ENCODE measurements at regions not wholly inside any gene's neighbourhood (a gene's known extent, or its start where the extent isn't known, plus 50 kb on each side); places are given as distances from the start of the nearest gene placed in this dataset.

DNA sequence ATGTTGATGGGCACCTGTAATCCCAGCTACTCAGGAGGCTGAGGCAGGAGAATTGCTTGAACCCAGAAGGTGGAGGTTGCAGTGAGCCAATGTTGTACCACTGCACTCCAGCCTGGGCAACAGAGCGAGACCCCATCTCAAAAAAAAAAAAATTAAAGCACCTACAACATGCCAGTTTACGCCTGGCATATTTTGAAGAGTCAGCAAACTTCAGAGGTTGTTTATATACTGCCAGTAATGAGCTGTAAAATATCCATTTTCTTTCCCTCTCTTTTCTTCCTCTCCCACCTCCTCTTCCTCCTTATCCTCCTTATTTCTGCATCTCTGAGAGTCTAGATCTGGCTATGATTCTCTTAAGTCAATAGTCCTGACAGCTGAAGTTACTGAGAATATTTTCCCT, 556.5 kb upstream of the LARGE1 start:
- H3K27ac ChIP-seq = no peak overlapping the region
- no peak for DNase-seq

GRCh38 chr22:34481090-34481489, 560.8 kb upstream of the LARGE1 start:
- TF ChIP-seq, protein P1, sequence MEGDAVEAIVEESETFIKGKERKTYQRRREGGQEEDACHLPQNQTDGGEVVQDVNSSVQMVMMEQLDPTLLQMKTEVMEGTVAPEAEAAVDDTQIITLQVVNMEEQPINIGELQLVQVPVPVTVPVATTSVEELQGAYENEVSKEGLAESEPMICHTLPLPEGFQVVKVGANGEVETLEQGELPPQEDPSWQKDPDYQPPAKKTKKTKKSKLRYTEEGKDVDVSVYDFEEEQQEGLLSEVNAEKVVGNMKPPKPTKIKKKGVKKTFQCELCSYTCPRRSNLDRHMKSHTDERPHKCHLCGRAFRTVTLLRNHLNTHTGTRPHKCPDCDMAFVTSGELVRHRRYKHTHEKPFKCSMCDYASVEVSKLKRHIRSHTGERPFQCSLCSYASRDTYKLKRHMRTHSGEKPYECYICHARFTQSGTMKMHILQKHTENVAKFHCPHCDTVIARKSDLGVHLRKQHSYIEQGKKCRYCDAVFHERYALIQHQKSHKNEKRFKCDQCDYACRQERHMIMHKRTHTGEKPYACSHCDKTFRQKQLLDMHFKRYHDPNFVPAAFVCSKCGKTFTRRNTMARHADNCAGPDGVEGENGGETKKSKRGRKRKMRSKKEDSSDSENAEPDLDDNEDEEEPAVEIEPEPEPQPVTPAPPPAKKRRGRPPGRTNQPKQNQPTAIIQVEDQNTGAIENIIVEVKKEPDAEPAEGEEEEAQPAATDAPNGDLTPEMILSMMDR (IDR thresholded peaks at IDR 0.05; ENCODE audit: low read depth, low read length) = no peak

More for the DNA sequence above, 556.5 kb upstream of the LARGE1 start:
- TF ChIP-seq, protein P1 (IDR thresholded peaks at IDR 0.05; ENCODE audit: low read depth, low read length) = no peak
- H3K36me3 ChIP-seq = no peaks in the 10 kb centered on the region
- peaks cover 10% of the 10 kb centered on the region for H3K9me3 ChIP-seq (ENCODE audit: severe bottlenecking)
- H3K27me3 ChIP-seq (ENCODE audit: insufficient read depth, low read depth, severe bottlenecking) = peaks cover 3% of the 10 kb centered on the region
- no peak overlapping the region for H3K4me3 ChIP-seq (ENCODE audit: low read depth, low read length)

GRCh38 chr22:34486381-34486780, 566.1 kb upstream of the LARGE1 start:
- Histone ChIP-seq H3K27me3 (ENCODE audit: insufficient read depth, low read depth, severe bottlenecking) (no peaks in the 10 kb centered on the region), H3K36me3 (no peaks in the 10 kb centered on the region), H3K4me3 (ENCODE audit: low read depth, low read length) (no peak overlapping the region), H3K9me3 (ENCODE audit: severe bottlenecking) (peaks cover under 1% of the 10 kb centered on the region), H3K27ac (no peak overlapping the region)
- no peak for DNase-seq
- TF ChIP-seq, protein P1 (IDR thresholded peaks at IDR 0.05; ENCODE audit: low read depth, low read length) = no peak

More at GRCh38 chr22:34481090-34481489, 560.8 kb upstream of the LARGE1 start:
- Histone ChIP-seq H3K27me3 (ENCODE audit: insufficient read depth, low read depth, severe bottlenecking) (no peaks in the 10 kb centered on the region), H3K9me3 (ENCODE audit: severe bottlenecking) (peaks cover 10% of the 10 kb centered on the region), H3K36me3 (no peaks in the 10 kb centered on the region), H3K4me3 (ENCODE audit: low read depth, low read length) (no peak overlapping the region), H3K27ac (no peak overlapping the region)
- no peak for DNase-seq

GRCh38 chr22:34489861-34490260, 569.6 kb upstream of the LARGE1 start:
- TF ChIP-seq, protein P1 (IDR thresholded peaks at IDR 0.05; ENCODE audit: low read depth, low read length) = no peak

GRCh38 chr22:34490886-34491285, 570.6 kb upstream of the LARGE1 start:
- no peaks in the 10 kb centered on the region for H3K36me3 ChIP-seq
- H3K4me3 ChIP-seq (ENCODE audit: low read depth, low read length) = no peak overlapping the region
- TF ChIP-seq, protein P1 (IDR thresholded peaks at IDR 0.05; ENCODE audit: low read depth, low read length) = no peak
- H3K27ac ChIP-seq = no peak overlapping the region
- DNase-seq = no peak
- no peaks in the 10 kb centered on the region for H3K9me3 ChIP-seq (ENCODE audit: severe bottlenecking)
- H3K27me3 ChIP-seq (ENCODE audit: insufficient read depth, low read depth, severe bottlenecking) = no peaks in the 10 kb centered on the region

More at GRCh38 chr22:34489861-34490260, 569.6 kb upstream of the LARGE1 start:
- no peaks in the 10 kb centered on the region for H3K27me3 ChIP-seq (ENCODE audit: insufficient read depth, low read depth, severe bottlenecking)
- no peak overlapping the region for H3K4me3 ChIP-seq (ENCODE audit: low read depth, low read length)
- DNase-seq = no peak
- H3K27ac ChIP-seq = no peak overlapping the region
- H3K36me3 ChIP-seq = no peaks in the 10 kb centered on the region
- no peaks in the 10 kb centered on the region for H3K9me3 ChIP-seq (ENCODE audit: severe bottlenecking)

DNA sequence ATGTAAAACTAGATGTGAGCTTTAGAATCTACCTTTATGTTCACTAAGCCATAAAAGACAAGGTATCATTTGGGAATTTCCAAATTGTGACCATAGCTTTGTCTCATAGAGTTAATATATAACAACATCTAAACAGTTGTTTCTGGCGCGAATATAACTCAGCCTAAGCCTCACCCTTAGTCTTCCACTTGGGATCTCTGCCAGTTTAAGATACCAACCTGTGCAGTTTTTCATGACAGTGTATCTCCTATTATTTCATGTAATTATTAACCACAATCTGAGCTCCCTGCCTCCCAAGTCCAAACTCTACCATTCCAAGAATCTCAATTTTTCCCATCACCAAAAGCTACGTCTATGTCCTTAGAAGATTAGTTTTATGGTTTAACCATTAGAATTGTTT, 572.5 kb upstream of the ISX start:
- no peak for DNase-seq
- TF ChIP-seq, protein P1 (IDR thresholded peaks at IDR 0.05; ENCODE audit: low read depth, low read length) = no peak
- Histone ChIP-seq H3K27ac (no peak overlapping the region), H3K27me3 (ENCODE audit: insufficient read depth, low read depth, severe bottlenecking) (no peaks in the 10 kb centered on the region), H3K9me3 (ENCODE audit: severe bottlenecking) (peaks cover 4% of the 10 kb centered on the region), H3K4me3 (ENCODE audit: low read depth, low read length) (no peak overlapping the region), H3K36me3 (no peaks in the 10 kb centered on the region)

Measured in WERI-Rb-1 (cell line).